GM19238 (cell line): ENCODE measurements at regions not wholly inside any gene's neighbourhood (a gene's known extent, or its start where the extent isn't known, plus 50 kb on each side); places are given as distances from the start of the nearest gene placed in this dataset.

ENCODE experiments used
- DNase-seq: peaks from one replicate; pipeline ENCODE4 v3.0.0; 2011; ENCODE audit warnings: low spot score; ENCODE audit not compliant: insufficient read length

GRCh38 chr2:217414429-217414828, 554.6 kb upstream of the TNP1 start:
- DNase-seq, result no peak

GRCh38 chr2:217413193-217413592, 553.3 kb upstream of the TNP1 start:
- DNase-seq, result no peak

- no peak for DNase-seq
Measured at GRCh38 chr2:217412721-217413120, 552.9 kb upstream of the TNP1 start.

- no peak for DNase-seq
Measured at GRCh38 chr2:217412277-217412676, 552.4 kb upstream of the TNP1 start.

GRCh38 chr2:217410681-217410960, 550.8 kb upstream of the TNP1 start:
- DNase-seq, result no peak

GRCh38 chr2:217409949-217410680, 550.3 kb upstream of the TNP1 start:
- DNase-seq, result no peak

- DNase-seq, result no peak
Measured at GRCh38 chr2:217407362-217407761, 547.5 kb upstream of the TNP1 start.

GRCh38 chr2:217404236-217404760, 544.4 kb upstream of the TNP1 start:
- no peak for DNase-seq

- DNase-seq, result no peak
Measured at GRCh38 chr2:217402761-217403383, 543.0 kb upstream of the TNP1 start.

GRCh38 chr2:217402144-217402543, 542.3 kb upstream of the TNP1 start:
- DNase-seq, result no peak

GRCh38 chr2:217399291-217399690, 539.4 kb upstream of the TNP1 start:
- DNase-seq, result no peak

- no peak for DNase-seq
Measured at GRCh38 chr2:217398860-217399259, 539.0 kb upstream of the TNP1 start.

- no peak for DNase-seq
Measured at GRCh38 chr2:217398101-217398500, 538.2 kb upstream of the TNP1 start.

GRCh38 chr2:217396586-217396985, 536.7 kb upstream of the TNP1 start:
- DNase-seq, result no peak

GRCh38 chr2:217396165-217396564, 536.3 kb upstream of the TNP1 start:
- DNase-seq, result no peak

GRCh38 chr2:217394510-217395351, 534.9 kb upstream of the TNP1 start:
- no peak for DNase-seq

- no peak for DNase-seq
Measured at GRCh38 chr2:217393585-217394032, 533.7 kb upstream of the TNP1 start.

GRCh38 chr2:217392930-217393584, 533.2 kb upstream of the TNP1 start:
- no peak for DNase-seq

GRCh38 chr2:217387776-217388387, 528.0 kb upstream of the TNP1 start:
- DNase-seq, result no peak

- DNase-seq, result no peak
Measured at GRCh38 chr2:217386041-217386440, 526.2 kb upstream of the TNP1 start.

- no peak for DNase-seq
Measured at GRCh38 chr2:217383620-217384019, 523.8 kb upstream of the TNP1 start.
